ENCODE measurements at regions not wholly inside any gene's neighbourhood (a gene's known extent, or its start where the extent isn't known, plus 50 kb on each side); places are given as distances from the start of the nearest gene placed in this dataset.

GRCh38 chr11:123254357-123254756 is 59.3 kb upstream of the CLMP start:
- DNase-seq (ENCODE audit: low read depth), result no peak
- no peak for TF ChIP-seq CTCF (conservative IDR thresholded peaks at IDR 0.05; ENCODE audit: control insufficient read depth, insufficient read depth, low read depth, low read length)
- H3K4me3 ChIP-seq (ENCODE audit: control insufficient read depth, low read depth, low read length), result no peak overlapping the region

- no peak for TF ChIP-seq CTCF (conservative IDR thresholded peaks at IDR 0.05; ENCODE audit: control insufficient read depth, insufficient read depth, low read depth, low read length)
- DNase-seq (ENCODE audit: low read depth), result peak; percentile 42
- H3K4me3 ChIP-seq (ENCODE audit: control insufficient read depth, low read depth, low read length), result no peak overlapping the region
These were observed 58.9 kb upstream of the CLMP start for GRCh38 chr11:123253911-123254310.

- DNase-seq (ENCODE audit: low read depth), result no peak
- no peak for TF ChIP-seq CTCF (conservative IDR thresholded peaks at IDR 0.05; ENCODE audit: control insufficient read depth, insufficient read depth, low read depth, low read length)
- H3K4me3 ChIP-seq (ENCODE audit: control insufficient read depth, low read depth, low read length), result no peak overlapping the region
These were observed 58.2 kb upstream of the CLMP start for GRCh38 chr11:123253223-123253622.

GRCh38 chr11:123251657-123252344 is 56.8 kb upstream of the CLMP start:
- peak; percentile 80 for DNase-seq (ENCODE audit: low read depth)
- no peak overlapping the region for H3K4me3 ChIP-seq (ENCODE audit: control insufficient read depth, low read depth, low read length)
- TF ChIP-seq CTCF (conservative IDR thresholded peaks at IDR 0.05; ENCODE audit: control insufficient read depth, insufficient read depth, low read depth, low read length), result no peak

- no peak for TF ChIP-seq CTCF (conservative IDR thresholded peaks at IDR 0.05; ENCODE audit: control insufficient read depth, insufficient read depth, low read depth, low read length)
- DNase-seq (ENCODE audit: low read depth), result no peak
- no peak overlapping the region for H3K4me3 ChIP-seq (ENCODE audit: control insufficient read depth, low read depth, low read length)
These were observed 56.0 kb upstream of the CLMP start for GRCh38 chr11:123250892-123251656.

- peak; percentile 25 for DNase-seq (ENCODE audit: low read depth)
- no peak overlapping the region for H3K4me3 ChIP-seq (ENCODE audit: control insufficient read depth, low read depth, low read length)
- no peak for TF ChIP-seq CTCF (conservative IDR thresholded peaks at IDR 0.05; ENCODE audit: control insufficient read depth, insufficient read depth, low read depth, low read length)
These were observed 54.3 kb upstream of the CLMP start for GRCh38 chr11:123249354-123249753.

All from fibroblast of mammary gland (primary cell).